DOHH2 (cell line): ENCODE measurements at regions not wholly inside any gene's neighbourhood (a gene's known extent, or its start where the extent isn't known, plus 50 kb on each side); places are given as distances from the start of the nearest gene placed in this dataset.

Source experiments
- CTCF ChIP-seq: fragments of 200-600 bp; sonication (generic); IDR thresholded peaks from one replicate; pipeline ENCODE4 v1.5.1; 2014; ENCODE audit warnings: antibody characterized with exemption, mild to moderate bottlenecking, low read depth, low read length; ENCODE audit not compliant: poor library complexity, severe bottlenecking
- EZH2phosphoT487 ChIP-seq: fragments of 200-600 bp; sonication (generic); IDR thresholded peaks from 2 replicates; pipeline ENCODE4 v1.6.1; 2017; ENCODE audit warnings: borderline replicate concordance, mild to moderate bottlenecking, antibody characterized with exemption, low read length, moderate library complexity, mixed read lengths

GRCh38 chr11:134537941-134538340 is 125.9 kb upstream of the B3GAT1 start:
- TF ChIP-seq CTCF (no peak), EZH2phosphoT487 (no peak)
